ENCODE measurements at regions not wholly inside any gene's neighbourhood (a gene's known extent, or its start where the extent isn't known, plus 50 kb on each side); places are given as distances from the start of the nearest gene placed in this dataset.
"Not testable (repeated sequence)": the region's sequence is repeated elsewhere in the genome, so short reads cannot be mapped to it uniquely, and the experiment has no call there.

- Histone ChIP-seq H3K27me3 (ENCODE audit: control insufficient read depth in 5 of 5, insufficient read depth in 4 of 5, low read length in 5 of 5) (no peaks in the 10 kb centered on the region), H3K9me3 (ENCODE audit: control insufficient read depth in 5 of 5, low read length in 5 of 5) (no peaks in the 10 kb centered on the region), H3K27ac (ENCODE audit: low read depth, low read length) (no peak overlapping the region), H3K36me3 (ENCODE audit: control insufficient read depth in 5 of 5, insufficient read depth in 5 of 5, low read length in 5 of 5) (no peaks in the 10 kb centered on the region), H3K4me3 (ENCODE audit: low read depth in 1 of 5, low read length in 5 of 5) (no peak overlapping the region), H3K4me1 (ENCODE audit: control insufficient read depth in 5 of 5, insufficient read depth in 5 of 5, low read length in 5 of 5) (no peaks in the 10 kb centered on the region), H3K9ac (ENCODE audit: low read length in 5 of 5) (no peak overlapping the region)
Observed at GRCh38 chr10:42419789-42420188, 218.6 kb downstream of the ZNF33B start.

DNA sequence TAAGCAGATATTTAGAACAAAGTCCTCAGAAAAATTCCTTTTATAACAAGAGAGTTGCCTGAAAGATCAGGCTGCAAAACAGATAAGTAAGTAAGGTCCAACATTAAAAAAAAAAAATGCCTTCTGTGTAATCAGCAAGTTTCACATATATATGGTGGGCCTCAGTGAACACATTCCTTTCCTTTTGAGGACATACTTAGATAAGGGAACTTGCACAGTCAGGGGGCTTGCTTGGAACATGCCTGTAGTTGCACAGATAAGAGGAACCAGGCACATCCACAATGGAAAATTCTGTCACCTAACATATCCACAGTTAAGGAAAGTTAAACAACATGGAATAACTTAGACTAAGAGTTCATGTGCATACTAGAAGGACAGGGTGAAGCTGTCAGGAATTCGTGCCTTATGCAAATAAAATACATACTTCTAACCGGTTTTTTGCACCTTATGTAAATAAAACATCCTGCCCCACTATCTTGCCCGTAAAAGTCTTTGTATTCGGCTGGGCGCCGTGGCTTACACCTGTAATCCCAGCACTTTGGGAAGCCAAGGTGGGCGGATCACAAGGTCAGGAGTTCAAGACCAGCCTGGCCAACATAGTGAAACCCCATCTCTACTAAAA lies 257.3 kb downstream of the ZNF33B start:
- Histone ChIP-seq H3K4me3 (ENCODE audit: low read depth in 1 of 5, low read length in 5 of 5) (no peak overlapping the region), H3K9ac (ENCODE audit: low read length in 5 of 5) (no peak overlapping the region), H3K27ac (ENCODE audit: low read depth, low read length) (no peak overlapping the region), H3K36me3 (ENCODE audit: control insufficient read depth in 5 of 5, insufficient read depth in 5 of 5, low read length in 5 of 5) (no peaks in the 10 kb centered on the region), H3K27me3 (ENCODE audit: control insufficient read depth in 5 of 5, insufficient read depth in 4 of 5, low read length in 5 of 5) (no peaks in the 10 kb centered on the region), H3K4me1 (ENCODE audit: control insufficient read depth in 5 of 5, insufficient read depth in 5 of 5, low read length in 5 of 5) (no peaks in the 10 kb centered on the region), H3K9me3 (ENCODE audit: control insufficient read depth in 5 of 5, low read length in 5 of 5) (no peaks in the 10 kb centered on the region)

DNA sequence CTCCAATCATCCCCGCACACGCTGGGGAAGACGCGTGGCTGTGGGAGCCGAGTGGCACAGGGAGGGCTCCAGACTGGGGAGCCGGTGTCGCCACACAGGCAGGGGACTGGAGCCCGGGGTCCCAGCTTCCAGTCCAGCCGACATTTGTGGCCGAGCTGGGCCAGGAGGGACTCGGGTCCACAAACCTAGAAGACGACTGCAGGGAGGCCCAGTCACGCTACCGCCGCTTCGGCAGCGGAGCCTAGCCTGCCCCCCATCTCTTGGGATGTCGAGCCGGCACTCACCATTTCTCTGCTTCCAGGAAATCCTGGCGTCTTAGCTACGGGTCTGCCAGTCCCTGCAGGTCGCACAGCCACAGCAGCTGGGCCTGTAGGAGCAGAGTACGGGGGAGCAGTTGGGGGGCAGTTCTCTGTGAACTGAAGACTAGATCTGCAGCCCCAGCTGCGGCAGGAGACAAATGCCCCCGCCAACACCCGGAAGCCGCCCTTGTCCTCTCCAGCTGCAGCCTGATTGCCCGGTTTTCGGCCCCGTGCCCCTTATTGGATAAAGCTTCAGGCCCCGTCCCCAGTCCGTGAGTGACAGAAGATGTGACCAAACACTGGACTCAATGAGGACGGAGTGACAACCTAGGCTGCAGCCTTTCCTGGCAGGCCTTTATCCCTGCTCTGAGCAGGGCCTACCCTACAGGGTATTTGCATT lies 270.7 kb downstream of the ZNF33B start:
- Histone ChIP-seq H3K36me3 (ENCODE audit: control insufficient read depth in 5 of 5, insufficient read depth in 5 of 5, low read length in 5 of 5) (no peaks in the 10 kb centered on the region), H3K9ac (ENCODE audit: low read length in 5 of 5) (peak overlapping the region; percentile 31 to 86 (median 68)), H3K4me1 (ENCODE audit: control insufficient read depth in 5 of 5, insufficient read depth in 5 of 5, low read length in 5 of 5) (peaks cover 0 to 10% (median 0%) of the 10 kb centered on the region in 5 donors), H3K4me3 (ENCODE audit: low read depth in 1 of 5, low read length in 5 of 5) (peak overlapping the region; percentile 72 to 91 (median 84)), H3K27me3 (ENCODE audit: control insufficient read depth in 5 of 5, insufficient read depth in 4 of 5, low read length in 5 of 5) (no peaks in the 10 kb centered on the region), H3K27ac (ENCODE audit: low read depth, low read length) (no peak overlapping the region), H3K9me3 (ENCODE audit: control insufficient read depth in 5 of 5, low read length in 5 of 5) (no peaks in the 10 kb centered on the region)

GRCh38 chr10:42351745-42352144 lies 286.6 kb downstream of the ZNF33B start:
- Histone ChIP-seq H3K27me3 (ENCODE audit: control insufficient read depth in 5 of 5, insufficient read depth in 4 of 5, low read length in 5 of 5) (no peaks in the 10 kb centered on the region), H3K36me3 (ENCODE audit: control insufficient read depth in 5 of 5, insufficient read depth in 5 of 5, low read length in 5 of 5) (peaks cover 0 to 3% (median 0%) of the 10 kb centered on the region in 5 donors), H3K4me3 (ENCODE audit: low read depth in 1 of 5, low read length in 5 of 5) (no peak overlapping the region), H3K9me3 (ENCODE audit: control insufficient read depth in 5 of 5, low read length in 5 of 5) (peaks cover 0 to 7% (median 4%) of the 10 kb centered on the region in 5 donors), H3K4me1 (ENCODE audit: control insufficient read depth in 5 of 5, insufficient read depth in 5 of 5, low read length in 5 of 5) (no peaks in the 10 kb centered on the region), H3K27ac (ENCODE audit: low read depth, low read length) (no peak overlapping the region), H3K9ac (ENCODE audit: low read length in 5 of 5) (no peak overlapping the region)

DNA sequence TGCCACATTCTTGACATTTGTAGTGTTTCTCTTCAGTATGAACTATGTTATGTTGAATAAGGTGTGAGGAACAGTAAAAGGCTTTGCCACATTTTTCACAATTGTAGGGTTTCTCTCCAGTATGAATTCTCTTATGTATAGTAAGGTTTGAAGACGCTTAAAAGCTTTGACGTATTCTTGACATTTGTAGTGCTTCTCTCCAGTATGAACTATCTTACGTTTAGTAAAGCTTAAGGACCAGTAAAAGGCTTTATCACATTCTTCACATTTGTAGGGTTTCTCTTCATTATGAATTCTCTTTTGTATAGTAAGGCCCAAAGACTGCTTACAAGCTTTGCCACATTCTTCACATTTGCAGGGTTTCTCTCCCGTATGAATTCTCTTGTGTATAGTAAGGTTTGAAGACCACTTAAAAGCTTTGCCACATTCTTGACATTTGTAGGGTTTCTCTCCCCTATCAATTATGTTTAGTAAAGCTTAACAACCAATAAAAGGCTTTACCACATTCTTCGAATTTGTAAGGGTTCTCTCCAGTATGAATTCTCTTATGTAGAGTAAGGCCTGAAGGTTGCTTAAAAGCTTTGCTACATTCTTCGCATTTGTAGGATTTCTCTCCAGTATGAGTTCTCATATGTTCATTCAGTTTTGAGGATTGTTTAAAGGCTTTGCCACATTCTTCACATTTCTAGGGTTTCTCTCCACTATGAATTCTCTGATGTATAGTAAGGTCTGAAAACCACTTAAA lies 301.6 kb downstream of the ZNF33B start:
- not testable (repeated sequence) for H3K27ac ChIP-seq (ENCODE audit: low read depth, low read length); H3K4me1 ChIP-seq (ENCODE audit: control insufficient read depth in 5 of 5, insufficient read depth in 5 of 5, low read length in 5 of 5); H3K27me3 ChIP-seq (ENCODE audit: control insufficient read depth in 5 of 5, insufficient read depth in 4 of 5, low read length in 5 of 5); H3K9ac ChIP-seq (ENCODE audit: low read length in 5 of 5); H3K36me3 ChIP-seq (ENCODE audit: control insufficient read depth in 5 of 5, insufficient read depth in 5 of 5, low read length in 5 of 5)
- H3K9me3 ChIP-seq (ENCODE audit: control insufficient read depth in 5 of 5, low read length in 5 of 5) = peaks cover 19 to 67% (median 53%) of the 10 kb centered on the region in 5 donors
- peak overlapping the region in 4 of 5 donors; percentile 16 to 57 (median 30) for H3K4me3 ChIP-seq (ENCODE audit: low read depth in 1 of 5, low read length in 5 of 5)

DNA sequence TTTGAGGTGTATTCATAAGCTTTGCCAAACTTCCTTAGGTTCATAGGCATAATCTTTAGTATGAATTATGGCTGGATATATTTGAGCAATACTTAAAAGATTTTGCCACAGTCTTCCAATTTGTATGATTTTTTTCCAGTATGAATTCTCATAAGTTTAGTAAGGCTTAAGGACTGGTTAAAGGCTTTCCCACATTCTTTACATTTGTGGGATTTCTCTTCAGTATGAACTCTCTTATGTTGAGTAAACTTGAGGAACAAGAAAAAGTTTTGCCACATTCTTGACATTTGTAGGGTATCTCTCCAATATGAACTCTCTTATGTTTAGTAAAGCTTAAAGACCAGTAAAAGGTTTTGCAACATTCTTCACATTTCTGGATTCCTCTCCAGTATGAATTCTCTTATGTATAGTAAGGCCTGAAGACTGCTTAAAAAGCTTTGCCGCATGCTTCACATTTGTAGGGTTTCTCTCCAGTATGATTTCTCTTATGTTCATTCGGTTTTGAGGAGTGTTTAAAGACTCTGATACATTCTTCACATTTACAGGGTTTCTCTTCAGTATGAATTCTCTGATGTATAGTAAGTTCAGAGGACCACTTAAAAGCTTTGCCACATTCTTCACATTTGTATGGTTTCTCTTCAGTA lies 302.6 kb downstream of the ZNF33B start:
- not testable (repeated sequence) for H3K27me3 ChIP-seq (ENCODE audit: control insufficient read depth in 5 of 5, insufficient read depth in 4 of 5, low read length in 5 of 5); H3K4me1 ChIP-seq (ENCODE audit: control insufficient read depth in 5 of 5, insufficient read depth in 5 of 5, low read length in 5 of 5); H3K36me3 ChIP-seq (ENCODE audit: control insufficient read depth in 5 of 5, insufficient read depth in 5 of 5, low read length in 5 of 5); H3K9ac ChIP-seq (ENCODE audit: low read length in 5 of 5); H3K27ac ChIP-seq (ENCODE audit: low read depth, low read length)
- Histone ChIP-seq H3K9me3 (ENCODE audit: control insufficient read depth in 5 of 5, low read length in 5 of 5) (peaks cover 16 to 63% (median 52%) of the 10 kb centered on the region in 5 donors), H3K4me3 (ENCODE audit: low read depth in 1 of 5, low read length in 5 of 5) (peak overlapping the region in 4 of 5 donors; percentile 22 to 57 (median 33))

DNA sequence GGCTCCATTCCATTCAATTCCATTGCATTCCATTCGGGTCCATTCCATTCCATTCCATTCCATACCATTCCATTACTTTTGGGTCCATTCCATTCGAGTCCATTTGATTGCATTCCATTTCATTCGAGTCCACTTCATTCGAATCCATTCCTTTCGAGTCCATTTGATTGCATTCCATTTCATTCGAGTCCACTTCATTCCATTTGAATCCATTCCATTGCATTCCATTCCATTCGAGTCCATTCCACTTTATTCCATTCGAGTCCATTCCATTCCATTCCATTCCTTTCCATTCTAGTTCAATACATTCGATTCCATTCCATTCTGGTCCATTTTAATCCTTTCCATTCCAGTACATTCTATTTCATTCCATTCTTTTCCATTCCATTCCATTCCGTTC lies 334.0 kb downstream of the ZNF33B start:
- H3K9me3 ChIP-seq (ENCODE audit: control insufficient read depth in 5 of 5, low read length in 5 of 5) = peaks cover 53 to 98% (median 94%) of the 10 kb centered on the region in 5 donors
- H3K27ac ChIP-seq (ENCODE audit: low read depth, low read length) = no peak overlapping the region
- no peak overlapping the region for H3K9ac ChIP-seq (ENCODE audit: low read length in 5 of 5)
- H3K4me3 ChIP-seq (ENCODE audit: low read depth in 1 of 5, low read length in 5 of 5) = peak overlapping the region; percentile 0 to 20 (median 9)
- H3K27me3 ChIP-seq (ENCODE audit: control insufficient read depth in 5 of 5, insufficient read depth in 4 of 5, low read length in 5 of 5) = no peaks in the 10 kb centered on the region
- H3K4me1 ChIP-seq (ENCODE audit: control insufficient read depth in 5 of 5, insufficient read depth in 5 of 5, low read length in 5 of 5) = no peaks in the 10 kb centered on the region
- H3K36me3 ChIP-seq (ENCODE audit: control insufficient read depth in 5 of 5, insufficient read depth in 5 of 5, low read length in 5 of 5) = no peaks in the 10 kb centered on the region

DNA sequence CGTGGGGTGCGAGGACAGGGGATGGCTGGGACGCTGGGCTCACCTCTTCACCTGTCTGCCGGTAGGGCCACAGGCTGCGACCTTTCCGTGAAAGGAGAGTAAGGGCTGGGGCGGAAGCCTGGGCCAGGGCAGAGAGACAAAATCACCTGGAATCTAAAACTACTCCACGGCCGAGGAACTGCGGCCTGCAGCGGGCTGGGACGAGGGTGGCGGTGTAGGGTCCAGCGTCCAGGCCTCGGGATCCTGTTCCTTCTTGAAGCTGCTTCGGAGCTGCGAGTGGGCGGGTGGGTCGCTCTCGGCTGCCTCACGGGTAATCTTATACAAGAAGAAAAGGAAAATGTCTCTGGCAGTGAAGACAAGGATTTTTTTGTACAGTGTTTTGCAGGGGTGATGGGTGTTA lies 356.5 kb downstream of the ZNF33B start:
- H3K4me1 ChIP-seq (ENCODE audit: control insufficient read depth in 5 of 5, insufficient read depth in 5 of 5, low read length in 5 of 5); H3K9ac ChIP-seq (ENCODE audit: low read length in 5 of 5); H3K36me3 ChIP-seq (ENCODE audit: control insufficient read depth in 5 of 5, insufficient read depth in 5 of 5, low read length in 5 of 5); H3K27me3 ChIP-seq (ENCODE audit: control insufficient read depth in 5 of 5, insufficient read depth in 4 of 5, low read length in 5 of 5); H3K4me3 ChIP-seq (ENCODE audit: low read depth in 1 of 5, low read length in 5 of 5); H3K9me3 ChIP-seq (ENCODE audit: control insufficient read depth in 5 of 5, low read length in 5 of 5); H3K27ac ChIP-seq (ENCODE audit: low read depth, low read length): not testable (repeated sequence)

- not testable (repeated sequence) for H3K9me3 ChIP-seq (ENCODE audit: control insufficient read depth in 5 of 5, low read length in 5 of 5); H3K9ac ChIP-seq (ENCODE audit: low read length in 5 of 5); H3K4me1 ChIP-seq (ENCODE audit: control insufficient read depth in 5 of 5, insufficient read depth in 5 of 5, low read length in 5 of 5); H3K36me3 ChIP-seq (ENCODE audit: control insufficient read depth in 5 of 5, insufficient read depth in 5 of 5, low read length in 5 of 5); H3K27me3 ChIP-seq (ENCODE audit: control insufficient read depth in 5 of 5, insufficient read depth in 4 of 5, low read length in 5 of 5); H3K4me3 ChIP-seq (ENCODE audit: low read depth in 1 of 5, low read length in 5 of 5); H3K27ac ChIP-seq (ENCODE audit: low read depth, low read length)
Observed at GRCh38 chr10:42269788-42270187, 368.6 kb downstream of the ZNF33B start.

- not testable (repeated sequence) for H3K4me1 ChIP-seq (ENCODE audit: control insufficient read depth in 5 of 5, insufficient read depth in 5 of 5, low read length in 5 of 5); H3K4me3 ChIP-seq (ENCODE audit: low read depth in 1 of 5, low read length in 5 of 5); H3K27me3 ChIP-seq (ENCODE audit: control insufficient read depth in 5 of 5, insufficient read depth in 4 of 5, low read length in 5 of 5); H3K9ac ChIP-seq (ENCODE audit: low read length in 5 of 5); H3K9me3 ChIP-seq (ENCODE audit: control insufficient read depth in 5 of 5, low read length in 5 of 5); H3K36me3 ChIP-seq (ENCODE audit: control insufficient read depth in 5 of 5, insufficient read depth in 5 of 5, low read length in 5 of 5); H3K27ac ChIP-seq (ENCODE audit: low read depth, low read length)
Observed at GRCh38 chr10:42263259-42263658, 375.1 kb downstream of the ZNF33B start.

Data from subcutaneous abdominal adipose tissue (tissue), 5 donors.